GM21367 (cell line): ENCODE measurements at regions not wholly inside any gene's neighbourhood (a gene's known extent, or its start where the extent isn't known, plus 50 kb on each side); places are given as distances from the start of the nearest gene placed in this dataset.

Experiments used
- ATAC-seq: cut with Tn5 transposase; IDR thresholded peaks from one replicate; pipeline ENCODE4 v1.9.1; 2021; ENCODE audit not compliant: unreplicated experiment

GRCh38 chr9:134214386-134214765 lies 50.0 kb upstream of the RNU6ATAC start:
- ATAC-seq, result no peak

GRCh38 chr9:134214766-134215419 lies 50.5 kb upstream of the RNU6ATAC start:
- no peak for ATAC-seq

GRCh38 chr9:134215420-134215698 lies 51.0 kb upstream of the RNU6ATAC start:
- ATAC-seq, result no peak

- ATAC-seq, result no peak
These were observed 51.5 kb upstream of the RNU6ATAC start for GRCh38 chr9:134215699-134216448.

- no peak for ATAC-seq
These were observed 52.1 kb upstream of the RNU6ATAC start for GRCh38 chr9:134216449-134216951.

GRCh38 chr9:134216961-134217360 lies 52.6 kb upstream of the RNU6ATAC start:
- no peak for ATAC-seq

DNA sequence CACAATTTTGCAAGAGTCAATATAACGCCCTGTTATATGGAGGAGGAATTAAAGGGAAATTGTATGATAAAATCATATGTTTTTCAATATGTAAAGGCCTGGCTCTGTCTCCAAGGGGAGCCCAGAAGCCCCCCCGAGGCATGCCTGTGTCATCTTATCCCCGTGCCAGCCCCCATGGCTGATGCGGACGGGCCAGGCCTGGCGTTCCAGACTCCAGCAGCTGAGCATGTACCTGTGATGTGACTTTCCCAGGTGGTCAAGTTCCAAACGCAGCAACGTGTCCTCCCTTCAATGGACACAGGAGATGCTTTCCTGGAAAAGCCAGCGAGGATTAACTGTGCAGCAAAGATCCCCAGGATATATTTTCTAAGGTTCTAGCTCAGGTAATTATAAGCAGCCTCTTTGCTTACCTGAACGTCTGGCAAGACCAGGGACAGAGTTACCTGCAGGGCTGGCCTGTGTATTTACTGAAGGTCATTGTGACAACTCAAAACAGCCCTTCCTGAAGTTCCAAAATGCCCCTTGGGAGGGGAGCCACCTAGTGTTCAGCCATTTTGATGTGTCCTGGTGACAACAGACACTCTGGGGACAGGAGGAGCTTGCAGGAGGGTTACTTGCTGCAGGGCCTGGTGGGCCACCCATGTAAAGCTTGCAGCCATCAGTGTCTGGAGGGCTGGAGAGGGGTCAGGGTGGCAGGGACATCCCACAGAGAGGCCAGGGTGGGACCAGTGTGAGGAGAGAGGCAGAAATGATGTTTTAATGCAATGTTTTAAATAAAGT lies 53.3 kb upstream of the RNU6ATAC start:
- no peak for ATAC-seq

GRCh38 chr9:134218230-134218629 lies 53.9 kb upstream of the RNU6ATAC start:
- ATAC-seq, result no peak

- no peak for ATAC-seq
These were observed 55.3 kb upstream of the RNU6ATAC start for GRCh38 chr9:134219646-134220060.

GRCh38 chr9:134220311-134220710 lies 55.9 kb upstream of the RNU6ATAC start:
- no peak for ATAC-seq

DNA sequence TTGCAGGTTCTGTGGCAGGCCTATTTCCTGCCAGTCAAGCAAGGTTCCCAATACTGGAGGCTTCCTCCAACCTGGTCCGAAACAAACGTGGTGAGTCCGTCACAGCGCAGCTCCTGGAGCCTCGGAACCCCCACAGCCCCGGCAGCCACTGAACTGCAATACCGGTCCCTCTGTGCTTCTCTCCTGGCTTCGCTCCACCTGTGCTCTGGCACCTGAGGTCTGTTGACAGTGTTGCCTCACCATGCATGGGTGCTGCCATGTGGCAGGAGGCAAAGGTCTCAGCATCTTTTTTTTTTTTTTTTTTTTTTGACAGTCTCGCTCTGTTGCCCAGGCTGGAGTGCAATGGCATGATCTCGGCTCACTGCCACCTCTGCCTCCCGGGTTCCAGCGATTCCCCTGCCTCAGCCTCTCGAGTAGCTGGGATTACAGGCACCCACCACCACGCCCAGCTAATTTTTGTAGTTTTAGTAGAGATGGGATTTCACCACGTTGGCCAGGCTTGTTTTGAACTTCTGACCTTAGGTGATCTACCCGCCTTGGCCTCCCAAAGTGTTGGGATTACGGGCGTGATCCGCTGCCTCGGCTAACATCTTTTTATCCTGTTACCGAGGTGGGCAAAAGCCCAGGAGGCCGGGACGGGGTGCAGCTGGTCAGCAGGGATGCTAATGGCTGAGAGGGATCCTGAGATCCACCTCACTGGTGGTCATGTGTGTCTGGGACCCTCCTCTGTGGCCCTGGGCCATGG lies 57.1 kb upstream of the RNU6ATAC start:
- no peak for ATAC-seq

DNA sequence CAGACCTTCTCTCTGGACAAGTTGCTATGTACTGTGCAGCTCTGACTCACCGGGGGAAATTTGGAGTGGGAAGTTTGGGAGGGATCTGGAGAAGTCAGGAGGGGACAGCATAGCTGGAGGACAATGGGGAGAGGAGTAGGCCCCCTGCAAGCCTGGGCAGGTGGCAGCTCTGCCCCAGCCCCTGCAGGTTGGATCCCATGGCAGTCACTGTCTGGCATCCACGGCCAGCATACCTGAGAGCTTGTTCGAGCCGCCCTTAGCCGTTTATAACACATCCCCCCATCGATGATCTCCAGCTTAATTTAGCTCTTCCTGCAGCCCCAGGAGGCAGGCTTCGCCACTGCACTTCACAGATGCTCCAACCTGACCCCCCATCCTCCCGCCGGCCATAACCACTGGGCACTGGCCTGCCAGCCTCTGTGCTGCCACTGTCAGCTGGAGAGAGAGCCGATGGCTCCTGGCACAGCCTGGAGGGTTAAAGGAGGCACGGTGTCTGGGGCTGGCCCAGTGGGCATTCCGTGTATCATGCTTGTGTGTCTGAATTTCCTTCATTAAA lies 57.7 kb upstream of the RNU6ATAC start:
- no peak for ATAC-seq

- ATAC-seq, result no peak
These were observed 58.7 kb upstream of the RNU6ATAC start for GRCh38 chr9:134223091-134223490.

GRCh38 chr9:134223591-134224122 lies 59.3 kb upstream of the RNU6ATAC start:
- no peak for ATAC-seq

GRCh38 chr9:134224127-134224526 lies 59.8 kb upstream of the RNU6ATAC start:
- no peak for ATAC-seq

DNA sequence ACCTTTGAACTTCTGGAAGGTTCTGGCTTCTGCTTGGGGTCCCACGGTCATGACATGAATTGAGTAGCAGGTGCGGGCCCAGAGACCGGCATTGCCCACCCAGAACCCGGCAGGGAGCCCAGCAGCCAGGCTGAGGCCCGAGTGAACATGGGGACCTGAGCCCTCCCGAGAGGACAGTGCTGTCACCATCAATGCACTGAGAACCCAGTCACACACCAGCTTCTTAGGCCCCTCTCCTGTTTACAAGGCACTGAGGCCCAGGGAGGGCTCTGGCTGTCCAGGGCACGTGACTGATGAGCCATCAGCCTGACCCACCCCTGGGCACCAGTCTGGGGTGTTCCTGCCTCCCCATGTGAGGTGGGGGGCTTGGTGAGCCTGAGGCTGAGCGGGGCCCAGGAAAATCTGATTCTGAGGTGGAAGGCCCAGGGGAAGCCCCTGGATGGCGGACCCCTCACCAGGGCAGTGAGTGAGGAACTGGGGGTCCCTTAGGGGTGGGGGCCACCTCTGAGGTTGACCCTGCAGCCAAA lies 60.3 kb upstream of the RNU6ATAC start:
- ATAC-seq, result no peak

DNA sequence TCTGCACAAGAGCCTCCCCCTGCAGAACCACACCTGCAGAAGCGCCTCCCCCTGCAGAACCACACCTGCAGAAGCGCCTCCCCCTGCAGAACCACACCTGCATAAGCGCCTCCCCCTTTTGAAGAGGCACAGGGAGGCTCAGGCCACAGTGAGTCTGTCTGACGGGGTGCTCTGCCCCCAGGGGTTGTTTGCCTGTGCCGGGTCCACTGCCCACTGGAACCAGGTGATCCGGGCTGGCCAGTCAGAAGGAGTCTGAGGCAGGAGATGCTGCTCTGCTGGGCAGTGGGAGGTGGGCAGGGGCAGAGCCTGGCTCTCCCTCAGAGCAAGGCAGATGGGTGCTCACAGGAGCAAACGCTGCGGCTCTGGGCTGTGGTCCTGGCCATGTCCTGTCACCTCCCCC lies 60.8 kb upstream of the RNU6ATAC start:
- no peak for ATAC-seq

DNA sequence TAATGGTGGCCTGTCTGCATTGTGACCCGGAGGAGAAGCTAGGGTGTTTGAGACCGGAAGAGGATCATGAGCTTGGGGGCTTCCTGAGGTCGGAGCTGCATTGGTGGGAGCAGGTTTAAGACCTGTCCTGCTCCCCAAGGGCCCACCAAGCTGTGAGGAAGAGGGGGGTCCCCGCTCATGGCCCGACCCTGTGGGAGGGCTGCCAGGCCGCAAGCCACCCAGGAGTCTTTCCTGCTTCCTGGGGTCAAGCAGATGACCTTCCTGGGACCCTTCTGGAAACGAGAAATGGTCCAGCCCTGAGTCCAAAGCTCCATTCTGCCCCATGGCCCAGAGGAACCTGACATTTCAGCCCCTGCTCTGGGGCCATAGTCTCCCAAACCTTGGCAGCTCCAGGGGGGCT lies 61.5 kb upstream of the RNU6ATAC start:
- ATAC-seq, result no peak

DNA sequence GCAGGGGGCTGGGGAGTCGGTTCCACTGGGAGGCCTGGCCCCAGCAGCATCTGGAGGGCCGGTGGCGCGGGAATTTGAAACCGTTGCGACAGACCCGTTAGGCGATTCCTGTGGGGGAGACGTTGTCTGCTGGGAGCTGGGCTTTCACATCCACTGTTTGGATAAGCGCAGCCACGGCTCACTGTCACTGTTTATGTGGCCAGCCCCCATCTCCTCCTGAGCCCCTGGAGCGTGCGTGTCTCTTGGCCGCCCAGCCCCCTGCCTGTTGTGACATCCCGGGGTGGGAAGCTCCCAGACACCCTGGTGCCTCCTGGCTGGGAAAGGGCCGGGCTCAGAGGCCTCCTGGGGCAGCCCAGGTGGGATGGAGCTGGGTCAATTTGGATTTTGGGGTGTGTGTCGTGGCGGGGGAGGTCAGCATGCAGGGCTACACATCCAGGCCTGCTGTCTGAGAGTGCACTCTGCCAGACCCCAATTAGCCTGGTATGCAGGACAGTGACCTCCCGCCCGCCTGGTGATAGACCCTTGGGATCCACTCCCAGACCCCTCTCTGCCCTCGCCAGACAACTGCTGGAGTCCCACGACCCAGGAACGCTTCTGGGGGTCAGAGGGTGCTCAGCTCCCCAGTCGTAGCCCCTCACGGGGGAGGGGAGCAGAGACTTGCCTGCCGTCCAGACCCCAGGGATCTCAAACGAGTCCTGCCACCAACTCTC lies 62.0 kb upstream of the RNU6ATAC start:
- no peak for ATAC-seq
